HepG2 (cell line): ENCODE measurements at regions not wholly inside any gene's neighbourhood (a gene's known extent, or its start where the extent isn't known, plus 50 kb on each side); places are given as distances from the start of the nearest gene placed in this dataset.
A peak's percentile ranks its signal among the peaks of the same experiment; 100 is the strongest.

Experiments used
- HMG20A ChIP-seq: IDR thresholded peaks from 2 replicates; pipeline ENCODE4 v1.6.1; 2016; ENCODE audit warnings: borderline replicate concordance
- HNF1B ChIP-seq: sonication (generic); formaldehyde crosslinking; IDR thresholded peaks from 2 replicates; pipeline ENCODE4 v1.5.1; 2020; ENCODE audit warnings: mild to moderate bottlenecking, moderate library complexity, missing genetic modification reagents
- KAT8 ChIP-seq: IDR thresholded peaks from 2 replicates; pipeline ENCODE4 v1.6.1; 2016; ENCODE audit warnings: missing genetic modification reagents, missing compliant biosample characterization
- KDM3A ChIP-seq: IDR thresholded peaks from 2 replicates; pipeline ENCODE4 v1.6.1; 2018; ENCODE audit warnings: low read depth, missing compliant biosample characterization
- LBX2 ChIP-seq: sonication (generic); formaldehyde crosslinking; IDR thresholded peaks from 2 replicates; pipeline ENCODE4 v1.5.0; 2020; ENCODE audit warnings: missing genetic modification reagents, mild to moderate bottlenecking, borderline replicate concordance
- MED8 ChIP-seq: sonication (generic); formaldehyde crosslinking; IDR thresholded peaks from 2 replicates; pipeline ENCODE4 v1.8.1; 2023; ENCODE audit warnings: mild to moderate bottlenecking, missing genetic modification reagents; ENCODE audit not compliant: insufficient replicate concordance
- MYC ChIP-seq: sonication (generic); formaldehyde crosslinking; IDR thresholded peaks from 2 replicates; pipeline ENCODE4 v1.9.0; 2021; ENCODE audit warnings: missing genetic modification reagents, borderline replicate concordance
- NR2F6 ChIP-seq, 2 experiments: IDR thresholded peaks; 2 replicates each; pipeline ENCODE4 v1.6.1; 2016; ENCODE audit warnings: antibody characterized with exemption in 1 of 2, mild to moderate bottlenecking in 1 of 2
- PHF5A ChIP-seq: IDR thresholded peaks from one replicate; pipeline ENCODE4 v1.6.1; 2018; ENCODE audit warnings: low read depth, missing genetic modification reagents; ENCODE audit not compliant: unreplicated experiment
- REST ChIP-seq, 2 experiments: IDR thresholded peaks; 2 replicates each; pipeline ENCODE4 v1.6.1; 2011 to 2012; ENCODE audit warnings: low read length in 2 of 2, borderline replicate concordance in 1 of 2, low read depth in 1 of 2, mild to moderate bottlenecking in 1 of 2, moderate library complexity in 1 of 2
- REXO4 ChIP-seq: sonication (generic); formaldehyde crosslinking; IDR thresholded peaks from 2 replicates; pipeline ENCODE4 v1.8.0; 2022; ENCODE audit warnings: missing genetic modification reagents, mild to moderate bottlenecking, borderline replicate concordance
- SIN3B ChIP-seq: fragments of 150-350 bp; IDR thresholded peaks from 2 replicates; pipeline ENCODE4 v1.6.1; 2014; ENCODE audit warnings: low read length
- SNAPC4 ChIP-seq: sonication (generic); formaldehyde crosslinking; IDR thresholded peaks from 2 replicates; pipeline ENCODE4 v1.4.0; 2020; ENCODE audit warnings: mild to moderate bottlenecking, missing genetic modification reagents
- YEATS4 ChIP-seq: sonication (generic); formaldehyde crosslinking; IDR thresholded peaks from 2 replicates; pipeline ENCODE4 v1.4.0; 2020; ENCODE audit warnings: missing genetic modification reagents, borderline replicate concordance
- ZNF235 ChIP-seq: sonication (generic); formaldehyde crosslinking; IDR thresholded peaks from 2 replicates; pipeline ENCODE4 v1.8.1; 2023; ENCODE audit warnings: mild to moderate bottlenecking, missing genetic modification reagents, borderline replicate concordance
- ZNF260 ChIP-seq: sonication (generic); formaldehyde crosslinking; IDR thresholded peaks from 2 replicates; pipeline ENCODE4 v1.4.0; 2020; ENCODE audit warnings: missing genetic modification reagents, low read depth, mild to moderate bottlenecking, borderline replicate concordance
- ZNF543 ChIP-seq: sonication (generic); formaldehyde crosslinking; IDR thresholded peaks from 2 replicates; pipeline ENCODE4 v1.4.0; 2020; ENCODE audit warnings: mild to moderate bottlenecking, missing genetic modification reagents
- ZNF564 ChIP-seq: sonication (generic); formaldehyde crosslinking; IDR thresholded peaks from 2 replicates; pipeline ENCODE4 v1.8.1; 2023; ENCODE audit warnings: mild to moderate bottlenecking, missing genetic modification reagents

- TF ChIP-seq SNAPC4: no peak
- TF ChIP-seq REST (IDR thresholded peaks at IDR 0.05; ENCODE audit: borderline replicate concordance in 1 of 2, low read depth in 1 of 2, low read length in 2 of 2): no peak
- TF ChIP-seq KDM3A: no peak
- no peak for TF ChIP-seq YEATS4 (CRISPR knock-in tag)
- no peak for TF ChIP-seq KAT8 (CRISPR knock-in tag)
- TF ChIP-seq MYC (CRISPR knock-in tag): peak; percentile 60; the same call in 1 of the 2 replicates
- TF ChIP-seq HNF1B (CRISPR knock-in tag): 0 out of 2 replicates have a peak, but pooled peaks have one; percentile 20
- TF ChIP-seq LBX2 (CRISPR knock-in tag): no peak
- no peak for TF ChIP-seq ZNF260 (CRISPR knock-in tag)
- TF ChIP-seq REXO4 (CRISPR knock-in tag): no peak
- TF ChIP-seq ZNF543 (CRISPR knock-in tag): no peak
- no peak for TF ChIP-seq PHF5A (CRISPR knock-in tag)
- TF ChIP-seq ZNF564 (CRISPR knock-in tag): no peak
- no peak for TF ChIP-seq HMG20A (CRISPR knock-in tag)
- TF ChIP-seq SIN3B: no peak
- no peak for TF ChIP-seq ZNF235
- no peak for TF ChIP-seq MED8 (CRISPR knock-in tag)
- no peak for TF ChIP-seq NR2F6 (IDR thresholded peaks at IDR 0.05)
- TF ChIP-seq NR2F6 (CRISPR knock-in tag; IDR thresholded peaks at IDR 0.05): no peak
Observed at GRCh38 chr7:67377939-67378862, 381.6 kb downstream of the TYW1 start (continued).
